NCI-H146 (cell line): ENCODE measurements at regions not wholly inside any gene's neighbourhood (a gene's known extent, or its start where the extent isn't known, plus 50 kb on each side); places are given as distances from the start of the nearest gene placed in this dataset.
"Not testable (repeated sequence)": the region's sequence is repeated elsewhere in the genome, so short reads cannot be mapped to it uniquely, and the experiment has no call there.

Source experiments
- DNase-seq: peaks from one replicate; lab custom pipeline; 2025; lab: John Stamatoyannopoulos, UW

DNA sequence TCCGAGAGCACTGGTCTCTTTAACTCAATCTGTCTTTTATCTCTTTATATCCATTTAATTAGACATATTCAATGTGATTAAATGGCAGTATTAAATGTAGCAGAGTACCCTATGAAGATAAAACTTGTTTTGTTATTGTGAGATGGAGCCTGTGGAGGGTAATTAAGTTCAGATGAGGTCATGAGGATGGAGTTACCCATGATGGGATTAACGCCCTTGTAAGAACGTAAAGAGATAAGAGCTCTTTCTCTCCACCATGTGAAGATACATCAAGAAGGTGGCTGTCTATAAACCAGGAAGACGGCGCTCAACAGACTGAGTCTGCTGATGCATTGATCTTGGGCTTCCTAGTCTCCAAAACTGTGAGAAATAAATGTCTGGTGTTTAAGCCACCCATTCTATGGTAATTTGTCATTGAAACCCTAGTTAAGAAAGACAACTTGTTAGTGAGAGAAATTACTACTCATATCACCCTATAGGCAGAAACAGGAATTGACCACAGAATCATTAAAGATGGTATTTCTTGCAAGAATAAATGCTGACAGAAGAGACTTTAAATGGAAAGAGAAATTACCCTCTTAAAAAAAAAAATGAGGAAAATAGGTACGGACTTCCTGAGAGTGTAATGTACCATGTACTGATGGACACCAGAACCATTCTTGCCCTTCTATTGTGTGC, 738.7 kb upstream of the CHAC2 start:
- no peak for DNase-seq

DNA sequence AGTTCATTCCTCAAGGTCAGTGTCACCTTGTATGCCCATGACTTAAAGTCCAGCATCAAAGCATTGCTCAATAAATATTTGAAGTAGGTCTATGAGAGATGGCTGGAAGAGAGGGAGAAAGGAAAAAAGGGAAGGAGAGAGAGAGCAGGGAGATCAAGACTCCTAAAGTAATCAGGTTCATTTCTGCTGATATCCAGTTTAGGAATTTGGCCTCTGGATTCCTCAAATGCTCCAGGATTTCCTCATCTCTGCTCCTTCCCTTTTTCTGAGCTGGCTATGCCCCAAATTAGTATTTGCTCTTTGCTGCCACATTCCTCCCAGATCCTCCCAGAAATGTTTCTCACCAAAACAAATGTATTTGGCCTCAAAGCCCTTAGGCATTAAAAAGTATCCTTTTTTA, 739.4 kb upstream of the CHAC2 start:
- DNase-seq: no peak

DNA sequence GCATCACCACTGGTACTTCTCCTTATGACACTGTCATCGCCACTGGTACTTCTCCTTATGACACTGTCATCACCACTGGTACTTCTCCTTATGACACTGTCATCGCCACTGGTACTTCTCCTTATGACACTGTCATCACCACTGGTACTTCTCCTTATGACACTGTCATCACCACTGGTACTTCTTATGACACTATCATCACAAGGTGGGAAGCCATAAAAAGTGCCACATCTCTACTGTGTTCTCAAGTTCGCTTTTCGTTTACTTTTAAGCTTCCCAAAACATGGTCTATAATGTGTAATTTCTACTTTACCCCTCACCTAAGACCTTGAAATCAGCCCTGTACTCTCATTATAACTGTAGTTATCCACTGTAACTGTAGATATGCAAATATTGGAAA, 745.4 kb upstream of the CHAC2 start:
- not testable (repeated sequence) for DNase-seq

DNA sequence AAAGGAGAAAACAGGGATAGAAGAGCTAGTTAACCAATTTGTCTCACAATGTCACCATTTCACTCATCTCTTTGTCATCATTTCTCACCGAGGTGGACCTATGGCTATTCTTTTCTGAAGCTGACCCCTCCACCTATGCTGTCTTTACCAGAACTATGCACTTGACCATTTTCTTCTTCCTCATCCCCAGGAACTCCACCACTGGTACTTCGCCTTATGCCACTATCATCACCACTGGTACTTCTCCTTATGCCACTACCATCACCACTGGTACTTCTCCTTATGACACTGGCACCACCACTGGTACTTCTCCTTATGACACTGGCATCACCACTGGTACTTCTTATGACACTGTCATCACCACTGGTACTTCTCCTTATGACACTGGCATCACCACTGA, 745.8 kb upstream of the CHAC2 start:
- DNase-seq: no peak

DNA sequence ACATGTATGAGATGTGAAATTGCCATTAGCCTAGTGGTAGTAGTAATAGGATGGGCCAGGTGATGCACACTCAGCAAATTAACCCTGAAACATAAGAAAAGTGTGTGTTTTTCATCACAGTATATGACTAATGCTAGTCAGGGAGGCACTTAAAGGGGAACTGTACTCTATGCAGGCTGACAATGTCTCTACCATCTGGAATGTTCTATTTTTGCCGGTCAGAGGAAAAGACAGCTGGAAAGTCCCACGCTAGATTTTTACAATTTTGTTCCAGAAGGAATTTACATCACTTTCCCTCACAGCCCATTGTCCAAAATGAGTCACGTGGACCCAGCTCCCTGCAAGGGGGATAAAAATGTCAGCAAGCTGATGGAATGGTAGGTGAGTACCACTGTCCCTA, 746.3 kb upstream of the CHAC2 start:
- DNase-seq: no peak

DNA sequence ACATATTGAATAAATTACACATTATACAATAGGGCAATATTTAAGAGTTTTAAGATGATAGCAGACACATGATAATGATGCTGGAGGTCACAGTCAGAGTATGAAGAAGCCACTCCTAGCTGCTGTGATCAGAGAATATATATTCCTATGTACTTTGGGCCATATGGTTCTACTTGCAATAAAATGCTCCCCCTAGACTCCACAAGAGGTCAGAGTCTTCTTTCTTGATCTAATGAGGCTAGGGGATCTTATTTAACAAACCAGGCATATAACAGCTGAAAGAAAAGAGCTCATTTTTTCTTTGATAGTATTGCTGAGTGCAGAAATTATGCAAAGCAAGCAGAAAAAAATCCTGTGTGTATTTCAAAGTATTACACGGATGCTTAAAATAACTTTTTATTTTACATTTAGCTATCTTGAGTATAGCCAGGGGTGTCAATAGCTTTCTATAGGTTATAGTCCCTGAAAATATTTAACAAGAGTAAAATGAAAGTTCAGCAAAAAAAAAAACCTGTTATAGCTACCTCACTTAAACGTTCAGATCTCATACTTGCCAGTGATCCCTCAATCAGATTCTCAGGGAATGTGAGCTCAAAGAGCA, 748.7 kb upstream of the CHAC2 start:
- no peak for DNase-seq

DNA sequence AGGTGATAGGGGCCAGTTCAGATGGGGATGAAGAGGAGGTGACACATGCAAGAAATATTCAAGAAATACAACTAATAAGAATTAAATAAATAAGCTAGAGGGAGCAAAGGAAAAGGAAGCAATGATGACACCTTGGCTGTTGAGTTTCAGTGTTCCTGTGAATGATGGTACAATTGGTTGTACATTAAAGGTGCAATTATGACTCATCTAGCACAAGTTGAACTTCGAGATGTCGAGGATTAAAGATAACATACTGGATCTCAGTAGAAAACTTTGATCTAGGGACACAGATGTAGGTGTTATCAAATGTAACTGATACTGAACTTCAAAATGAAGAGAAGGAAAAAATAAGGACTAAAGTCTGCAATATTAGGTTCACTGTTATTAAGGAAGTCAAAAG, 760.6 kb upstream of the CHAC2 start:
- DNase-seq: no peak

DNA sequence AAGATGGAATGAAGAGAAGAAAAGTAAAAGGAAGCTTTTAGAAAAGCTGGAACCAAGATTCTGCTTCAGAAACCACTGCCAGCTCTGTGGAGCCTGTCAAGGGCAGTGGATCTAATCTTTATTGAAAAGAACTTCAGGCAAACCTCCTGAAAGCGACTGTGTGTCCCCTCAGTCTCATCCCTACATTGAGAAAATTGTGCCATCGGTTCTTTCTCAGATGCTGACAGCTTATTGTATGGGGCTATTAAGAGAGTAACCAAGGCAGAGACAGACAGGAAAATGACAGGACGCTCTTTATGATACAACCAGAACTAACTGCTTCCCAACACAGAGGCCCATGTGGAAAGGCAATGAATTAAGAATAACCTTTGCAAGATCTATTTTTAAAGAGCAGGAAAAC, 763.2 kb upstream of the CHAC2 start:
- DNase-seq: no peak

DNA sequence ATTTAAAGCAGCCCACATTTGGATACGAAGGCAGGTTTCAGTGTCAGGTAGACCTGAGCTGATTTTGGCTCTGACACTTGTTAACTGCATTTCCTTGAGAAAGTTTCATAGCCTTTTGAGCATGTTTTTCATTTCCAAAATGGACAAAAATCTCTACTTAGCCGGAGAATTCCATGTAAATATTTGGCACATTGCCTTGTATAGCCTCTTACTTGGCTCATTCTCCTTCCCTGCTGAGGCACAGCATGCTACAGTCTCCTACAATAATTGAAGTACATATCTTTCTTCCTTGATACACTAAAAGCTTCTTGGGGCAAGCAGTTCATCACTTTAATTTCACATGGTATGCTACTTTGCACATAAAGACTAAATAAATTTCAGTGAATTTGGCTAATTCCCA, 772.2 kb upstream of the CHAC2 start:
- no peak for DNase-seq

DNA sequence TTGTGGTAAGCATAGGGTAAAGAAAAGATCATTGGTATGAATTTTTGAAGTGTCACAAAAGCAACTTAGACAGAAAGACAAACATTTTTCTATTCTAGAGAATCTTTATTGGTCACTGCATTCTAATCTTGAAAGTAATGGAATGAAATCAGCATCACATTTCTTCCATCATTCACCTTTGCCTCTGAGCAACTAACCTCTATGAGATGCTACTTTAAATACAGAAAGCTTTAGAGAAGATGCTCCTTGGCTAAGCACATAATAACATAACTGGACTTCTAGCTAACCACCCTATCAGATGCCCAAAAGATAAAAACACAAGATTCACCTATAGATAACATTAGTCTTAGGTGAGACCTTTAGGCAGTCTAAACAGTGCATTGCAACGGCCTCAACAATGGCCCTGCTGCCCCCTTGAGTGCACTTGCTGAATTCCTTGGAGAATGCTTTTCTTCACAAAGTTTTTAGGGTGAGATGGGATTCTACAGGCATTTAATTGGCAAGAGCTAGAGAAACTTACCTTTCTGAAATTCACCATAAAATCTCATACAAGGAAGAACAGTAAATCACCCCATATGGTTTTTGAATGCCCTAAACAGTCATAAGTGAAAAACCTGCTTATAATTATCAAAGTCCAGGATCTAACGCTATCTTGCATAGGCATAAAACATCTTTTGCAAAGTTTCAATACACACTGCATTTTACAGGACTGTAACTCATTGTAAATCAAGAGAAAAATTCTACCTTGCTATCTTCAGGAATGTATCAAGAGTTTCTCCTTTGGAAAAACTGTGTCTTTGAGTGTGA, 791.3 kb upstream of the CHAC2 start:
- DNase-seq: no peak

DNA sequence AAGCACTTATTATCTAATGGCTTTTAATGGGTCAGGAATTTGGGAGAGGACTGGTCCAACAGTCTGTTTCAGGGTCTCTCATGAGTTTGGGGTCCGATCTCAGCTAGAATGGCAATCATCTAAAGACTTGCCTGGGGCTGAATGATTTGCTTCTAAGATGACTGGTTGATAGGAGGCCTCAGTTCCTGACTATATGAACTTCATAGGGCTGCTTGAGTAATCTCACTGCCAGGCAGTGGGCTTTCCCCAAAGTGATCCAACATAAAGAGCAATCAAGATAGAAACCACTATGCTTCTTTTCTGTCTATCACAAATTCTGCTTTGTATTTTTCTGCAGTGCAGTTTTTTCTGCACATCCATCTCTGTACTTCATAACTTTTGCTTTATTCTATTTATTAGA, 793.5 kb upstream of the CHAC2 start:
- DNase-seq: no peak

DNA sequence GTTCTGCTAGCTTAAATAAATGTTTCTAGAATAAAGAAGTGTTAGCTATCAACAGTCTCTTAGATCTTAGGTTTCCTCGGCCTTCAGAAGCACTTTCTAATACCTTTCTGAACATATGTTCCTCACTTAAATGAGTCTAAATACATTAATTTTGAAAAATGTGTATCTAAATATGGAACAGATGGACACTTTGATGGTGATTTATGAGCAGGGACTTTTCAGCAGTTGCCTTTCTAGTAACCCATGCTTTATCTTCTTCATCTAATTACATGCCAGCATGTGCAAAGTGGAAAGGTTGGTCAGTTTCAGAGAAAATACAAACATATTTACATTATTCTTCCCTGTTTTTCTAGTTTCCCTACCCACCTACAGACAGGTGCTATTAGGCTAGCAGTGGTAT, 797.0 kb upstream of the CHAC2 start:
- no peak for DNase-seq

DNA sequence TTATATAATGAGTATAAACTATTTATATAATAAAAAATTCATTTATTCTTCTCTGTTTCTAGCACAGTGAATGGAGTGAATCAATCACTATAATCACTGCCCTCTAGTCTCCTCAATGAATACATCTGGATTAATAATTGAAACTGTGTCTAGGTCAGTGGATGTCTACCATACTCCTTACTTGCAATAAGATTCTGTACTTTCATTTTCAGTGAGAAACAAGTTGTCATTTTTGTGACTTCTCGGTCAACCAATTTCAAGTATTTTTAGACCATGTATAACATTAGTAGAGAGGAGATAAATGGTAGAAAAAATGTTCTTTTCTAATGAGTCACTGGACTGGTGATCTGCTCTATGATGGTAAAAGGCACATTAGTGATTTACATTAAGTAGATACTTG, 799.6 kb upstream of the CHAC2 start:
- no peak for DNase-seq

DNA sequence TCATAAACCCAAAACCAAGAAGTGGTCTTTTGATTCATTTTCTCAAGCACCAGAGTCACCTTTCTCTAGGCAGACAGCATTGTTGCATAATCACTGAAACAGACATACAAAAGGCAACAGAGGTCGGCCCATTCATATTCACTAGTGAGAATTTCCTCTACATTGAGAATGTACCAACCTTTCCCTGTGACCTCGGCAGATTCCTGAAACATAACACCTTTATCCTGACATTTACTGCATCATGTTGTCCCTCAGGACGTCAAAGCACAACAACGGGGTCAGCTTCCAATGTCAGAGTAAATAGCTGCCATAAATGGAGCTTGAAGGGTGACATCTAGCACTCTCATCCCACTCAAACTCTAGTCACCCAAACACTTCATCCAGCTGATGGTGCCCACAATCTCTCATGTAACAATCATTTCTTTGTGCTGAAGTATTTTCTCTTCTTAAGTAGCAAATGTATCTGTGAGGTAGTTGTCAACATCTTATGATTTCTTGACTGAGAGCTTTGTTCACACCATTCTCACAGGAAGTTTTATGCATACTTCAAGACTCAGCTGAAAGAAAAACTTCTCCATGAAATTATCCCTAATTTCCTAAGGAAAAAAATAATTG, 802.6 kb upstream of the CHAC2 start:
- DNase-seq: no peak

DNA sequence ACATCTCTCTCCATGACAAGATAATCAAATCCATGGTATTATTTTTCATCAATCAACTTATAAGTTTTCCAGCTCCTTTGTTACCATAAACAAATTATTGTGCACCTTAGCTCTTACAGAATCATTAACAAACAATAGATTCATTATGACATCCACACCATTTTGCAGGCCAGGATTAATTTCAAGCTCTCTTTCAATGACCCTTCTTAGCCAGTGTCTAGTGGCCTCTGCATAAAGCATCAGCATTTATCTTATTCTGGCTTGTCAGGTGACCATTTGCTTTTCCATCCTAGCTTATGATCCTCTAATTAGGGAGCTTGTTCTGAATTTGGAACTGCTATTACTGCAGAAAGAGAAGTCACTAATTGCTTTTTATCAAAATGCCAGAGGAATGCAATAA, 806.2 kb upstream of the CHAC2 start:
- no peak for DNase-seq

DNA sequence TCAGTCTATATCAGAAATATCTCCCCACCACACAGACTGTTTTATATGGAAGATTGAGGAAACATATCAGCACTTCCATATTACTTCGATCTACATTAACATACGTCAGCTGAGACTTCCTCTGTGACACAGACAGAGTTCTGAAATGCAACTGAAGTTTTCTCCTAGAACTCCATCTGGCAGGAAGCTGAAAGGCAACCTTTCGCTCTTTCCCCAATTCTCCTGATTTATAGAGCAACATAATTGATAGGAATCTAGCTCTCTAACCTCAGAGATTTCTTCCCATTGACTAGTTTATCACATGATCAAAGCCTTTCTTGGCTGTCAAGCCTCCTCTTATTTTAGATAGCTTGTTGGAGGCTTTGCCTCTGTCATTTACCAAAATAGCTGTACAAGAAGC, 806.7 kb upstream of the CHAC2 start:
- DNase-seq: no peak

DNA sequence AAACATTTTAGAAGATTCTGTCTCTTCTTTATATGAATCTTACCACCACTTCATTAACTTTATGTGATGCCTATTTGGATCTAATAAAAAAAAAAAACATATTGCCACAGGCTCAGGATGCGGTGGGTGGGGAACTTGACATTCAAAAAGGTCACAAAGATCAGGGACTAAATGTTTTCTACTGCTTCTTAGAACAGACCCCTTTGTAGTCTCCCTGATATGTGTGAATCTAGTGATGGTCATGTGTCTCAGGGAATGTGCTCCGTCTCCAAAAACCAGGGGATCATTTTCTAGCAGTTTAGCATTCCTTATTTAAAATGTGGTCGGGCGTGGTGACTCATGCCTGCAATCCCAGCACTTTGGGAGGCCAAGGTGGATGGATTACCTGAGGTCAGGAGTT, 807.8 kb upstream of the CHAC2 start:
- DNase-seq: no peak

DNA sequence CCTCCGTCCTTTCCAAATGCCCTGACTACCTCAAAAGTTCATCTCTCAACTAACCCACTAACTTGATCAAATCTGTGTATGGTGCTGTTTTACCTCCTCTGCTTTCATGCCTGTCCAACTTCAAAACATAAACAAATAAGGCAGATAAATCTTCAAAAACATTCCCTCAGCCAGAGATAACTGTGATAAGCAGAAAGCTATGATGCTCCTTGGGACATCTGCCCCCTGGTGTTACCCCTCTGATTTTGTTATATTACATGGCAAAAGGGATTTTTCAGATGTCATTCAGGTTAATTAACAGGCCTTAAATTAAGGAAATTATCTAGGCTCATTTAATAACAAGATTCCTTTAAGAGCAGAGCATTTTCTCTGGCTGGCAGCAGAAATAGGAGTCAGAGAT, 810.8 kb upstream of the CHAC2 start:
- no peak for DNase-seq

DNA sequence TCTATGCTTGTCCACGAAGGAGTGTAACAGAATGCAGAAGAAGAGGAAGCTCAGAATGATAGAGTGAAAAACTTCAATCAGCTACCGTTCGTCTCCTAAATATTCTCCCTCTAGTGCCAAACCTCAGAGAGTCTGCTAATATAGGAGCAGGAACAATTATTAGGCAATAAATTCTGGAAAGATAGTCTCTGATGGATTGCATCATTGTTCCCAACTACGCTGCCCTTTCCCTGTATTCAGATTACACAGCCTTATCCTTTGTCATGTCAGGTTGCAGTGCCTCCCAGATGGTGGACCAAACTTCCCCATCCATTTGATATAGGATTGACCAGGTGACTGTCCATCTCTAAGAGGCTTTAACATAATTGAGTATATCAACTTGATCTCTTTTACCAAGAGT, 811.5 kb upstream of the CHAC2 start:
- no peak for DNase-seq

DNA sequence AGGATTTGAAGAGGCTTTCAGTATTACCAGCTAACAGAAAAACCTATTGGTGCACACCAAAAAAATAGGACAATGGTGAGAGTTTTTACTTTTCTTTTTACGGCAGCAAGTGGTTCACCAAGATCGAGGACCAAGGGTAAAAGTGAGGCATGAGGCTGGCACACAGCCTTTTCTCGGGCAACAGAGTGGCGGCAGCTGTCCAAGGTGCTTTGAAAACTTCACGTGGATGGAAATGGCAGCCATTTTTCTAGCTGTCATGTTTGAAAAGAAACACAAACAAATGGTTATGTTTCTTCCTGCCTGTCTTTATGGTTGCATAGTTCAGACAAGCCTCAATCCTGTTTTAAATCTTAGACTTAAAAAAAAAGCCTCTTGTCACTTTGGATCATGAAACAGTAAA, 812.5 kb upstream of the CHAC2 start:
- no peak for DNase-seq

DNA sequence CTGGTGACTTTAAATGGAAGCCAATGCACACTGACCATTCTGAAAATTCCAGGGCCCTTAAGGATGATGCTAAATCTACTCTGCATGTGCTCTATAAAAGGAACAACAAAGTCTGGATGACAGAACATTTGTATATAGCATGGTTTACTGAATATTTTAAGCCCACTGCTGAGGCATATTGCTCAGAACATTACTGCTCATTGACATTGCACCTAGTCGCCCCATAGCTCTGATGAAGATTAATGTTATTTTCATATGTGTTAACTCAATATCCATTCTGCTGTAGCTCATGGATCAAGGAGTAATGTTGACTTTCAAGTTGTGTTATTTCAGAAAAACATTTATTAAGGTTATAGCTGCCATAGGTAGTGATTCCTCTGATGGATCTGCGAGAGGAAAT, 827.5 kb upstream of the CHAC2 start:
- DNase-seq: no peak

DNA sequence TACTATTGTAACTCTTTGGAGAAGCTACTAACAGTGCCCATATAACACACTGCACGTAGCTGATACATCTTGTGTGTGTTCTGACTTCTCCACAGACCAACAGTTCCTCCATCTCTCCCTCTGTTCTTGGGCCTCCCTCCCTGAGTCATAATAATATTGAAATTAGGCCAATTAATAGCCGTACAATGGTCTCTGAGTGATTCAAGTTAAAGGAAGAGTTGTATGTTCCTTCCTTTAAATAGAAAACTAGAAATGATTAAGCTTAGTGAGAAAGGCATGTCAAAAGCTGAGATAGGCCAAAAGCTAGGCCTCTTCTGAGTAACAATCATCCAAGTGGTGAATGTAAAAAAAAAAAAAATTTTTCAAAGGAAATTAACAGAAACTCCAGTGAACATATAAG, 828.4 kb upstream of the CHAC2 start:
- no peak for DNase-seq

DNA sequence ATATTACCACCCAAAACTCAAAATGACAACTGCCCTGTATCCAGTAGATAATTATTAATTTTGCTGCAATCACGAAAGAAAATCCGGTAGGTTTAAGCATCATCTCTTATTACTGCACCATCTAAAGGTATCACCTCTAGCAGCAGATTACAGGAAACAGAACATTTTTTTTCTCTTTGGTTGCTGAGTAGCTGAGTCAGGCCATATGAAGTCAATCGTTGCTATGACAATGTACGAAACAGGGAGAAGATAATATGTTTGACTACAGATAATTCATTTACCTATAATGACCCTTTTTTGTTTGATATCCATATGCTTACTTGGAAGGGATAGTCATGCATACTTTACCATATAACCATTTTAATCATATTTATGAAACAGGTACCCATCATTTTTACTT, 831.6 kb upstream of the CHAC2 start:
- no peak for DNase-seq
